ENCODE measurements at regions not wholly inside any gene's neighbourhood (a gene's known extent, or its start where the extent isn't known, plus 50 kb on each side); places are given as distances from the start of the nearest gene placed in this dataset.
"Not testable (repeated sequence)": the region's sequence is repeated elsewhere in the genome, so short reads cannot be mapped to it uniquely, and the experiment has no call there.

- TF ChIP-seq CTCF (IDR thresholded peaks at IDR 0.05; ENCODE audit: borderline replicate concordance): no peak
- Histone ChIP-seq H3K4me1 (no peaks in the 10 kb centered on the region), H3K27ac (replicated peaks) (no peak overlapping the region), H3K36me3 (no peaks in the 10 kb centered on the region), H3K9me3 (replicated peaks) (peaks cover 7% of the 10 kb centered on the region), H3K4me3 (no peak overlapping the region), H3K27me3 (ENCODE audit: low read depth) (no peaks in the 10 kb centered on the region)
- intact Hi-C loops (cut with micrococcal nuclease): no loop called here
- DNase-seq: no peak
Observed at GRCh38 chr6:94859924-94860323, 717.4 kb upstream of the MANEA start.

GRCh38 chr6:94856999-94857398, 720.3 kb upstream of the MANEA start:
- H3K27me3 ChIP-seq (ENCODE audit: low read depth); H3K4me3 ChIP-seq; H3K36me3 ChIP-seq; intact Hi-C loops (cut with micrococcal nuclease); DNase-seq; H3K4me1 ChIP-seq; H3K27ac ChIP-seq (replicated peaks): not testable (repeated sequence)
- H3K9me3 ChIP-seq (replicated peaks): peaks cover 15% of the 10 kb centered on the region

DNA sequence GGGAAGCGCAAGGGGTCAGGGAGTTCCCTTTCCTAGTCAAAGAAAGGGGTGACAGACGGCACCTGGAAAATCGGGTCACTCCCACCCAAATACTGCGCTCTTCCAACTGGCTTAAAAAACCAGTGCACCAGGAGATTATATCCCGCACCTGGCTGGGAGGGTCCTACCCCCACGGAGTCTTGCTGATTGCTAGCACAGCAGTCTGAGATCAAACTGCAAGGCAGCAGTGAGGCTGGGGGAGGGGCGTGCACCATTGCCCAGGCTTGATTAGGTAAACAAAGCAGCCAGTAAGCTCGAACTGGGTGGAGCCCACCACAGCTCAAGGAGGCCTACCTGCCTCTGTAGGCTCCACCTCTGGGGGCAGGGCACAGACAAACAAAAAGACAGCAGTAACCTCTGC, 726.0 kb upstream of the MANEA start:
- DNase-seq; intact Hi-C loops (cut with micrococcal nuclease); H3K36me3 ChIP-seq; H3K4me1 ChIP-seq; H3K27ac ChIP-seq (replicated peaks); H3K4me3 ChIP-seq; H3K9me3 ChIP-seq (replicated peaks); H3K27me3 ChIP-seq (ENCODE audit: low read depth): not testable (repeated sequence)

- H3K4me1 ChIP-seq: no peaks in the 10 kb centered on the region
- intact Hi-C loops (cut with micrococcal nuclease): no loop called here
- TF ChIP-seq CTCF (IDR thresholded peaks at IDR 0.05; ENCODE audit: borderline replicate concordance): no peak
Observed at GRCh38 chr6:94845742-94846141, 731.6 kb upstream of the MANEA start.

DNA sequence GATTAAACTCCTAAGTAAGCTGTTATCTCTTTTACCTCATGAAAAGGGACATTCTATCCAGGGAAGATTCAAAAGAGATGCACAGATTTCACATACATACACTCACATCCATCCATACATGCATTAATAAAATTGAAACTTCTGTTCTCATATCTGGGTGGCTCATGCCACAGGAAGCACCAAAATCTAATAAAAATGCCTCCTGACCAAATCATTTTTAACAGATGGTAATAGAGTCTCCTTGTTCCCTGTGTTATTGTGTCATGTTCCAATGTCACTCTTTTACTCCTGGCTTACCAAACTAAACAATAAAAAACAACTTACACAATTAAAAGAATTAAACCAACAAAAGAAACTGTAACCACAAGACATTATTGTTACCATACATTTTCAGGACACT, 742.1 kb upstream of the MANEA start:
- DNase-seq: no peak
- Histone ChIP-seq H3K4me1 (no peaks in the 10 kb centered on the region), H3K36me3 (no peaks in the 10 kb centered on the region), H3K27me3 (ENCODE audit: low read depth) (no peaks in the 10 kb centered on the region), H3K4me3 (no peak overlapping the region), H3K27ac (replicated peaks) (no peak overlapping the region), H3K9me3 (replicated peaks) (no peaks in the 10 kb centered on the region)
- intact Hi-C loops (cut with micrococcal nuclease): no loop called here
- no peak for TF ChIP-seq CTCF (IDR thresholded peaks at IDR 0.05; ENCODE audit: borderline replicate concordance)

More at GRCh38 chr6:94845742-94846141, 731.6 kb upstream of the MANEA start:
- Histone ChIP-seq H3K4me3 (no peak overlapping the region), H3K27ac (replicated peaks) (no peak overlapping the region), H3K9me3 (replicated peaks) (peaks cover under 1% of the 10 kb centered on the region), H3K36me3 (no peaks in the 10 kb centered on the region), H3K27me3 (ENCODE audit: low read depth) (no peaks in the 10 kb centered on the region)
- no peak for DNase-seq

- no peak for DNase-seq
- no peaks in the 10 kb centered on the region for H3K4me1 ChIP-seq
- TF ChIP-seq CTCF (IDR thresholded peaks at IDR 0.05; ENCODE audit: borderline replicate concordance): no peak
- no peaks in the 10 kb centered on the region for H3K9me3 ChIP-seq (replicated peaks)
- H3K27me3 ChIP-seq (ENCODE audit: low read depth): no peaks in the 10 kb centered on the region
- H3K4me3 ChIP-seq: no peak overlapping the region
- no peak overlapping the region for H3K27ac ChIP-seq (replicated peaks)
- H3K36me3 ChIP-seq: no peaks in the 10 kb centered on the region
- intact Hi-C loops (cut with micrococcal nuclease): no loop called here
Observed at GRCh38 chr6:94813806-94814205, 763.5 kb upstream of the MANEA start.

DNA sequence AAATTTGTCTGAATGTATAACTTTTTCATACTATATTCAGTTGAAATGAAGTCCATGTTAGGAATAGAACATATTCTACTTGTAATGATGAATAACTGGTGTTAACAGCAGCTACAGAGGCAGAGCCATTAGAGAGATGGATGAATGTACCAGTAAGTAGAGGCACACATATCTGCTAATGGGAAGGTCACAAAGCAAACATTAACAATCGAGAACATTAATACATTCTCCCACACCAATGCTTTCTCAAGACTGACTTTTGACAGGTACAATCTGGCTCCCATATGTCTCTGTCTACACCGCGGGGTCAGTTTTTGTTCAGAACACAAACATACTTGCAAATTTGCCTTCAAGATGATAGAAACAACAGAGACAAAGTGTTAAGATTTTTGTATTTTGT, 776.0 kb upstream of the MANEA start:
- DNase-seq: no peak
- no peak overlapping the region for H3K27ac ChIP-seq (replicated peaks)
- no peaks in the 10 kb centered on the region for H3K27me3 ChIP-seq (ENCODE audit: low read depth)
- peaks cover 12% of the 10 kb centered on the region for H3K9me3 ChIP-seq (replicated peaks)
- H3K36me3 ChIP-seq: no peaks in the 10 kb centered on the region
- no peak overlapping the region for H3K4me3 ChIP-seq
- no peaks in the 10 kb centered on the region for H3K4me1 ChIP-seq
- intact Hi-C loops (cut with micrococcal nuclease): no loop called here
- TF ChIP-seq CTCF (IDR thresholded peaks at IDR 0.05; ENCODE audit: borderline replicate concordance): no peak

All from left ventricle myocardium inferior (tissue), 1 donor.